DND-41 (cell line): ENCODE measurements at regions not wholly inside any gene's neighbourhood (a gene's known extent, or its start where the extent isn't known, plus 50 kb on each side); places are given as distances from the start of the nearest gene placed in this dataset.

Experiments
- ATAC-seq: fragments of 200-7000 bp; cut with Tn5 transposase; 3 replicates; pipeline ENCODE4 v1.9.1; 2021; ENCODE audit warnings: low read depth; ENCODE audit not compliant: insufficient read depth
- DNase-seq: peaks from one replicate; pipeline ENCODE4 v3.0.0-alpha.2; 2020
- H2AFZ ChIP-seq: 2 replicates; pipeline ENCODE4 v1.6.0; 2012; ENCODE audit warnings: low read depth, low read length
- H3K27ac ChIP-seq: 2 replicates; pipeline ENCODE4 v1.5.1; 2012; ENCODE audit warnings: low read length, inconsistent platforms
- H3K27me3 ChIP-seq: fragments of 200-600 bp; sonication (generic); 2 replicates; pipeline ENCODE4 v1.6.0; 2012; ENCODE audit warnings: low read length, mild to moderate bottlenecking, inconsistent platforms; ENCODE audit not compliant: insufficient read depth, poor library complexity
- H3K36me3 ChIP-seq: 2 replicates; pipeline ENCODE4 v1.5.1; 2012; ENCODE audit warnings: low read length, inconsistent platforms; ENCODE audit not compliant: insufficient read depth
- H3K4me1 ChIP-seq: 2 replicates; pipeline ENCODE4 v1.5.1; 2012; ENCODE audit warnings: mild to moderate bottlenecking, low read length; ENCODE audit not compliant: insufficient read depth
- H3K4me2 ChIP-seq: 2 replicates; pipeline ENCODE4 v1.6.0; 2012; ENCODE audit warnings: mild to moderate bottlenecking, moderate library complexity, low read length, inconsistent platforms; ENCODE audit not compliant: insufficient read depth
- H3K4me3 ChIP-seq, 2 experiments: fragments of 200-600 bp in 1 of 2; shearing (Covaris generic) in 1 of 2; 2 replicates each; pipeline ENCODE4 v1.5.1; 2012 to 2016; ENCODE audit warnings: inconsistent platforms in 2 of 2, low read length in 2 of 2, mild to moderate bottlenecking in 2 of 2, low read depth in 1 of 2, moderate library complexity in 1 of 2
- H3K79me2 ChIP-seq: 2 replicates; pipeline ENCODE4 v1.6.0; 2012; ENCODE audit warnings: low read length, inconsistent platforms; ENCODE audit not compliant: insufficient read depth
- H3K9ac ChIP-seq: 2 replicates; pipeline ENCODE4 v1.6.0; 2012; ENCODE audit warnings: low read depth, mild to moderate bottlenecking, inconsistent platforms, low read length, moderate library complexity
- H3K9me3 ChIP-seq: 2 replicates; pipeline ENCODE4 v1.5.1; 2012; ENCODE audit warnings: low read length, moderate library complexity, mild to moderate bottlenecking, inconsistent platforms; ENCODE audit not compliant: insufficient read depth, severe bottlenecking
- H4K20me1 ChIP-seq: 2 replicates; pipeline ENCODE4 v1.6.0; 2012; ENCODE audit warnings: low read length; ENCODE audit not compliant: insufficient read depth
- CTCF ChIP-seq: IDR thresholded peaks from 2 replicates; pipeline ENCODE4 v1.5.1; 2012; ENCODE audit warnings: borderline replicate concordance, low read length, moderate library complexity, mild to moderate bottlenecking; ENCODE audit not compliant: poor library complexity, severe bottlenecking; ENCODE audit errors: extremely low read depth
- EZH2 ChIP-seq: IDR thresholded peaks from 3 replicates; pipeline ENCODE4 v1.6.1; 2012; ENCODE audit warnings: borderline replicate concordance, low read depth, mild to moderate bottlenecking, moderate library complexity, low read length, inconsistent platforms; ENCODE audit not compliant: severe bottlenecking

DNA sequence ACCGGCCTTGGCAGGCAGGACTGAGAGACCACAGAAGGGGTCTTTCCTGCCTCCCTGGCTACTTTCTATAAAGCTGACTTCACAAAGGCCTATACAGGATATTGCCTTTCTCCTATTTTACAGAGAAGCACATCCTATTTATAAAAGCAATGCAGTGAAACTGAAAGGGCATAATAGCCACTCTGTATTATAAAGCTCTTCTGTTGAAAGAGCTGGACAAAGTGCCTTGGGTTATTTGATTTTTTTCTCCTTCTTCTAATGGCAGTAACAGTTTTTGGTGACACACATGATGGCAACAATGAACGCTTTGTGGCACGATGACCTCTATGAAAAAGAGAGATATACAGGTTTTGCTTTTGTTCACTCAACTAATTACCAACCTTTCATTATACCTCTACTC lies 281.1 kb downstream of the ZNF516 start:
- Histone ChIP-seq H3K27me3 (no peaks in the 10 kb centered on the region), H3K4me2 (peak overlapping the region; percentile 62), H3K9ac (peak overlapping the region; percentile 15), H2AFZ (peak overlapping the region; percentile 46), H3K4me1 (peaks cover 27% of the 10 kb centered on the region), H3K36me3 (no peaks in the 10 kb centered on the region), H3K9me3 (no peaks in the 10 kb centered on the region), H4K20me1 (no peaks in the 10 kb centered on the region), H3K79me2 (no peaks in the 10 kb centered on the region), H3K4me3 (no peak overlapping the region), H3K27ac (peak overlapping the region; percentile 60)
- ATAC-seq (peak; percentile 9; the same call in 1 of the 3 replicates), DNase-seq (no peak)
- TF ChIP-seq EZH2 (no peak), CTCF (no peak)

DNA sequence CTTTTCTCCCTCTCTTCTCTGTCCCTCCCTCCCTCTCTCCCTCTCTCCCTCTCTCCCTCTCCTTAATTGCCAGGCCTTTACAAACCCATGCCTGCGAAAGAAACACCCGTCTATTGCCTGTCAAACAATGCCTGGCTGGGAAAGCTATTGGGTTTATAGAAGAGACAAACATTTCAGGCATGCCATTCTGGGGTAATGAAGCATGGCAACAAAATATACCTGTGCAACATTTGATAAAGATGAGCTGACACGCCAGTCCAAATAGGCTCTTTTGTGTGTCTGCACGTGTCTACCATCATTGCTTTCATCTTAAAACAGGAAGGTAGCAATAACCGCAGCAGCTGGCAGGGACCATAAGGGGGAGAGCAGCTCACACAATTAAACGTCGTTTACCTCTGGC lies 282.1 kb downstream of the ZNF516 start:
- TF ChIP-seq EZH2: no peak
- TF ChIP-seq CTCF: peak; percentile 59
- H3K9ac ChIP-seq: peak overlapping the region; percentile 21; the same call in 1 of the 2 replicates
- H3K27me3 ChIP-seq: no peaks in the 10 kb centered on the region
- peak overlapping the region; percentile 74 for H2AFZ ChIP-seq
- H3K4me2 ChIP-seq: peak overlapping the region; percentile 62
- H3K79me2 ChIP-seq: no peaks in the 10 kb centered on the region
- no peaks in the 10 kb centered on the region for H3K9me3 ChIP-seq
- no peaks in the 10 kb centered on the region for H4K20me1 ChIP-seq
- no peaks in the 10 kb centered on the region for H3K36me3 ChIP-seq
- H3K27ac ChIP-seq: peak overlapping the region; percentile 79
- ATAC-seq (peak; percentile 98), DNase-seq (peak; percentile 81)
- peaks cover 27% of the 10 kb centered on the region for H3K4me1 ChIP-seq
- H3K4me3 ChIP-seq: peak overlapping the region in 1 of 2 experiments; percentile 40; a peak in 2 of 4 replicates

- Histone ChIP-seq H3K36me3 (no peaks in the 10 kb centered on the region), H3K4me1 (peaks cover 27% of the 10 kb centered on the region), H3K27me3 (no peaks in the 10 kb centered on the region), H3K4me3 (no peak overlapping the region), H3K4me2 (no peak overlapping the region), H2AFZ (no peak overlapping the region), H3K27ac (no peak overlapping the region), H4K20me1 (no peaks in the 10 kb centered on the region), H3K79me2 (no peaks in the 10 kb centered on the region), H3K9ac (no peak overlapping the region), H3K9me3 (no peaks in the 10 kb centered on the region)
- no peak for ATAC-seq
- no peak for DNase-seq
- TF ChIP-seq CTCF: no peak
- TF ChIP-seq EZH2: no peak
These were observed 285.4 kb downstream of the ZNF516 start for GRCh38 chr18:76209597-76209996.

GRCh38 chr18:76208678-76209306 lies 286.2 kb downstream of the ZNF516 start:
- DNase-seq: no peak
- Histone ChIP-seq H3K4me1 (peaks cover 20% of the 10 kb centered on the region), H3K4me2 (no peak overlapping the region), H3K9ac (no peak overlapping the region), H3K27ac (no peak overlapping the region), H2AFZ (no peak overlapping the region), H3K27me3 (no peaks in the 10 kb centered on the region), H4K20me1 (no peaks in the 10 kb centered on the region), H3K9me3 (no peaks in the 10 kb centered on the region), H3K4me3 (no peak overlapping the region), H3K36me3 (no peaks in the 10 kb centered on the region), H3K79me2 (no peaks in the 10 kb centered on the region)
- TF ChIP-seq EZH2: no peak
- no peak for TF ChIP-seq CTCF
- no peak for ATAC-seq
